Common myeloid progenitor, CD34-positive (primary cell): ENCODE measurements at regions not wholly inside any gene's neighbourhood (a gene's known extent, or its start where the extent isn't known, plus 50 kb on each side); places are given as distances from the start of the nearest gene placed in this dataset.
A peak's percentile ranks its signal among the peaks of the same experiment; 100 is the strongest.
"Not testable (repeated sequence)": the region's sequence is repeated elsewhere in the genome, so short reads cannot be mapped to it uniquely, and the experiment has no call there.

Source experiments
- CTCF ChIA-PET: fragments of 350-600 bp; sonication (Branson Sonifier 250); formaldehyde crosslinking; loops from one replicate; lab custom pipeline; 2021; ENCODE audit warnings: antibody characterized with exemption; lab: Charles Lee
- POLR2A ChIA-PET: fragments of 350-600 bp; sonication (Branson Sonifier 250); formaldehyde crosslinking; loops from one replicate; lab custom pipeline; 2021; ENCODE audit warnings: antibody characterized with exemption; lab: Charles Lee
- DNase-seq, 3 donors: peaks; one replicate each; pipeline versions ENCODE4 v3.0.0 to v3.0.0-alpha.2; 2013
- H3K27ac ChIP-seq, 2 experiments: 1 replicate in 1 of 2; 2 replicates in 1 of 2; pipeline ENCODE4 v1.7.0; 2013; ENCODE audit warnings: inconsistent platforms in 2 of 2, low read length in 2 of 2, mild to moderate bottlenecking in 2 of 2, low read depth in 1 of 2, moderate library complexity in 1 of 2; ENCODE audit not compliant: severe bottlenecking in 2 of 2, insufficient read depth in 1 of 2, poor library complexity in 1 of 2
- H3K27me3 ChIP-seq, 5 experiments: replicated peaks in 2 of 5; 1 replicate in 3 of 5; 2 replicates in 2 of 5; pipeline versions ENCODE4 v1.6.1 to v1.7.0; 2013; ENCODE audit warnings: low read length in 4 of 5, mild to moderate bottlenecking in 2 of 5, moderate library complexity in 2 of 5, inconsistent platforms in 1 of 5; ENCODE audit not compliant: insufficient read depth in 5 of 5, control insufficient read depth in 4 of 5
- H3K36me3 ChIP-seq, 4 experiments: 1 replicate in 2 of 4; 2 replicates in 2 of 4; pipeline versions ENCODE4 v1.6.1 to v1.7.0; 2013; ENCODE audit warnings: low read length in 3 of 4, control low read depth in 1 of 4, mild to moderate bottlenecking in 1 of 4; ENCODE audit not compliant: control insufficient read depth in 4 of 4, insufficient read depth in 4 of 4
- H3K4me1 ChIP-seq, 4 experiments: 1 replicate in 3 of 4; 2 replicates in 1 of 4; pipeline versions ENCODE4 v1.6.1 to v1.7.1; 2013; ENCODE audit warnings: low read length in 3 of 4, mild to moderate bottlenecking in 3 of 4, control low read depth in 1 of 4, inconsistent platforms in 1 of 4, moderate library complexity in 1 of 4; ENCODE audit not compliant: control insufficient read depth in 4 of 4, insufficient read depth in 4 of 4; ENCODE audit errors: control extremely low read depth in 1 of 4
- H3K4me3 ChIP-seq, 7 experiments: 1 replicate in 4 of 7; 2 replicates in 3 of 7; pipeline versions ENCODE4 v1.5.1 to v1.7.0; 2013; ENCODE audit warnings: mild to moderate bottlenecking in 7 of 7, low read length in 6 of 7, moderate library complexity in 6 of 7, inconsistent platforms in 2 of 7, low read depth in 2 of 7, control low read depth in 1 of 7; ENCODE audit not compliant: insufficient read depth in 4 of 7, control insufficient read depth in 1 of 7; ENCODE audit errors: extremely low read depth in 1 of 7
- H3K9me3 ChIP-seq, 5 experiments: 1 replicate in 4 of 5; 2 replicates in 1 of 5; pipeline versions ENCODE4 v1.6.1 to v1.7.1; 2013; ENCODE audit warnings: low read length in 4 of 5, mild to moderate bottlenecking in 2 of 5, inconsistent platforms in 1 of 5, low read depth in 1 of 5, moderate library complexity in 1 of 5; ENCODE audit not compliant: control insufficient read depth in 4 of 5, insufficient read depth in 2 of 5; ENCODE audit errors: control extremely low read depth in 1 of 5
- WGBS: methylation state at CpG from one replicate; pipeline ENCODE4 v1.1.5; 2013; ENCODE audit not compliant: insufficient coverage; 5-methylcytosine and 5-hydroxymethylcytosine counted together

GRCh38 chr2:205867371-205867770 is 185.1 kb downstream of the NRP2 start:
- Histone ChIP-seq H3K4me1 (peaks cover 3 to 19% (median 15%) of the 10 kb centered on the region in 4 experiments), H3K27ac (no peak overlapping the region), H3K4me3 (no peak overlapping the region), H3K9me3 (no peaks in the 10 kb centered on the region), H3K27me3 (no peaks in the 10 kb centered on the region), H3K36me3 (no peaks in the 10 kb centered on the region)
- ChIA-PET POLR2A (no interaction called here), CTCF (interaction anchor here (0.6 to 2.4 kb wide), 4 partner anchors 8 to 93 kb away, joined by 3 to 7 read pairs (median 5); no protein-coding TSS in a partner anchor)
- WGBS: 100% methylated on average over 3 of the region's 3 CpGs
- DNase-seq: peak in 1 of 3 donors; percentile 20

- H3K36me3 ChIP-seq: no peaks in the 10 kb centered on the region
- no peaks in the 10 kb centered on the region for H3K27me3 ChIP-seq
- H3K27ac ChIP-seq: no peak overlapping the region
- 86% methylated on average over 7 of the region's 7 CpGs for WGBS
- CTCF ChIA-PET: interaction anchor here (1.6 to 2.3 kb wide), 2 partner anchors 18 to 92 kb away, joined by 3 to 7 read pairs; no protein-coding TSS in a partner anchor
- DNase-seq: no peak
- no peak overlapping the region for H3K4me3 ChIP-seq
- no peaks in the 10 kb centered on the region for H3K9me3 ChIP-seq
- H3K4me1 ChIP-seq: peaks cover 3 to 19% (median 15%) of the 10 kb centered on the region in 4 experiments
- POLR2A ChIA-PET: no interaction called here
These were observed 183.7 kb downstream of the NRP2 start for GRCh38 chr2:205865905-205866441.

- Histone ChIP-seq H3K27me3 (no peaks in the 10 kb centered on the region), H3K36me3 (no peaks in the 10 kb centered on the region), H3K9me3 (no peaks in the 10 kb centered on the region), H3K4me1 (peaks cover 3 to 19% (median 15%) of the 10 kb centered on the region in 4 experiments), H3K4me3 (no peak overlapping the region), H3K27ac (no peak overlapping the region)
- POLR2A ChIA-PET: interaction anchor here (0.6 kb wide), 1 partner anchor 74 kb away, joined by 3 read pairs; no protein-coding TSS in a partner anchor
- 100% methylated on average over 2 of the region's 3 CpGs for WGBS
- CTCF ChIA-PET: interaction anchor here (1.0 kb wide), 1 partner anchor 12 kb away, joined by 3 read pairs; no protein-coding TSS in a partner anchor
- no peak for DNase-seq
These were observed 182.8 kb downstream of the NRP2 start for GRCh38 chr2:205865056-205865455.

- POLR2A ChIA-PET: no interaction called here
- H3K9me3 ChIP-seq: no peaks in the 10 kb centered on the region
- H3K27ac ChIP-seq: no peak overlapping the region
- CTCF ChIA-PET: interaction anchor here (0.8 to 1.0 kb wide), 2 partner anchors 13 to 88 kb away, joined by 3 read pairs; no protein-coding TSS in a partner anchor
- H3K36me3 ChIP-seq: no peaks in the 10 kb centered on the region
- H3K4me3 ChIP-seq: no peak overlapping the region
- H3K4me1 ChIP-seq: peaks cover 3 to 19% (median 14%) of the 10 kb centered on the region in 4 experiments
- DNase-seq: no peak
- WGBS: no CpG with 5 or more reads among the region's 1 CpG
- peaks cover 0 to under 1% (median 0%) of the 10 kb centered on the region in 5 experiments for H3K27me3 ChIP-seq
These were observed 182.2 kb downstream of the NRP2 start for GRCh38 chr2:205864491-205864890.

GRCh38 chr2:205862761-205863160 is 180.5 kb downstream of the NRP2 start:
- H3K9me3 ChIP-seq, DNase-seq, CTCF ChIA-PET, H3K4me1 ChIP-seq, H3K4me3 ChIP-seq, H3K36me3 ChIP-seq, H3K27me3 ChIP-seq, POLR2A ChIA-PET, H3K27ac ChIP-seq: not testable (repeated sequence)
- WGBS: 100% methylated on average over 4 of the region's 4 CpGs

- CTCF ChIA-PET: no interaction called here
- DNase-seq: no peak
- H3K27ac ChIP-seq: no peak overlapping the region
- no peaks in the 10 kb centered on the region for H3K9me3 ChIP-seq
- H3K36me3 ChIP-seq: no peaks in the 10 kb centered on the region
- no peaks in the 10 kb centered on the region for H3K4me1 ChIP-seq
- WGBS: 97% methylated on average over 7 of the region's 7 CpGs
- H3K4me3 ChIP-seq: no peak overlapping the region
- POLR2A ChIA-PET: no interaction called here
- peaks cover 0 to 3% (median 0%) of the 10 kb centered on the region in 5 experiments for H3K27me3 ChIP-seq
These were observed 178.6 kb downstream of the NRP2 start for GRCh38 chr2:205860885-205861284.

GRCh38 chr2:205860181-205860580 is 177.9 kb downstream of the NRP2 start:
- POLR2A ChIA-PET: no interaction called here
- whole genome bisulfite sequencing: 89% methylated on average over 6 of the region's 9 CpGs
- DNase-seq: no peak
- Histone ChIP-seq H3K4me3 (no peak overlapping the region), H3K9me3 (peaks cover 0 to 2% (median 0%) of the 10 kb centered on the region in 5 experiments), H3K27ac (no peak overlapping the region), H3K27me3 (peaks cover 0 to 3% (median 0%) of the 10 kb centered on the region in 5 experiments), H3K4me1 (no peaks in the 10 kb centered on the region), H3K36me3 (no peaks in the 10 kb centered on the region)
- CTCF ChIA-PET: interaction anchor here (2.3 kb wide), 1 partner anchor 8 kb away, joined by 7 read pairs; no protein-coding TSS in a partner anchor
